ENCODE measurements at regions not wholly inside any gene's neighbourhood (a gene's known extent, or its start where the extent isn't known, plus 50 kb on each side); places are given as distances from the start of the nearest gene placed in this dataset.

- TF ChIP-seq CTCF (IDR thresholded peaks at IDR 0.05) (no peak), ZFX (IDR thresholded peaks at IDR 0.05; ENCODE audit: borderline replicate concordance) (no peak)
These were observed 107.3 kb downstream of the BRD1 start for GRCh38 chr22:49720279-49720959.
